ENCODE measurements at regions not wholly inside any gene's neighbourhood (a gene's known extent, or its start where the extent isn't known, plus 50 kb on each side); places are given as distances from the start of the nearest gene placed in this dataset.

GRCh38 chr10:107391901-107392300 is 227.4 kb upstream of the SORCS1 start:
- H3K27ac Mint-ChIP-seq: no peak overlapping the region
- H3K9me3 ChIP-seq (ENCODE audit: control extremely low read depth in 1 of 3, control insufficient read depth in 2 of 3, insufficient read depth in 1 of 3, low read length in 2 of 3): no peaks in the 10 kb centered on the region
- H2AFZ ChIP-seq (ENCODE audit: insufficient read depth, low read depth, low read length, poor library complexity, severe bottlenecking): no peak overlapping the region
- H3K4me1 ChIP-seq (ENCODE audit: control insufficient read depth in 2 of 2, insufficient read depth in 2 of 2, low read length in 2 of 2): no peaks in the 10 kb centered on the region
- H3K36me3 ChIP-seq (replicated peaks in 1 of 2; ENCODE audit: control extremely low read depth in 1 of 2, control insufficient read depth in 1 of 2, extremely low read depth in 1 of 2, insufficient read depth in 2 of 2, low read length in 1 of 2): no peaks in the 10 kb centered on the region
- no peak overlapping the region for H3K4me2 ChIP-seq (replicated peaks; ENCODE audit: low read depth, low read length, poor library complexity, severe bottlenecking)
- H3K9ac ChIP-seq (ENCODE audit: low read length): no peak overlapping the region
- WGBS (ENCODE audit: insufficient coverage): no CpG with 5 or more reads among the region's 4 CpGs
- TF ChIP-seq EZH2 (IDR thresholded peaks at IDR 0.05; ENCODE audit: borderline replicate concordance, insufficient read depth, low read depth, low read length, poor library complexity, severe bottlenecking) (no peak), CTCF (IDR thresholded peaks at IDR 0.05) (no peak)
- DNase-seq (no peak), ATAC-seq (ENCODE audit: low read depth) (no peak)
- H3K4me3 Mint-ChIP-seq: no peak overlapping the region
- ChIA-PET POLR2A (no interaction called here), CTCF (no interaction called here)
- H3K27me3 ChIP-seq (replicated peaks in 1 of 4; ENCODE audit: control extremely low read depth in 1 of 4, control insufficient read depth in 3 of 4, insufficient read depth in 4 of 4, low read length in 3 of 4): no peaks in the 10 kb centered on the region
- H4K20me1 ChIP-seq (ENCODE audit: control insufficient read depth, insufficient read depth, low read length, poor library complexity, severe bottlenecking): no peaks in the 10 kb centered on the region
- H3K4me1 Mint-ChIP-seq: no peaks in the 10 kb centered on the region
- H3K27me3 Mint-ChIP-seq: no peaks in the 10 kb centered on the region
- H3K9me3 Mint-ChIP-seq (ENCODE audit: insufficient read depth): no peaks in the 10 kb centered on the region
- H3K79me2 ChIP-seq (ENCODE audit: control insufficient read depth, insufficient read depth, low read length): no peaks in the 10 kb centered on the region
- H3K4me3 ChIP-seq (ENCODE audit: control extremely low read depth in 1 of 5, extremely low read depth in 1 of 5, insufficient read depth in 1 of 5, low read depth in 2 of 5, low read length in 4 of 5): no peak overlapping the region
- no peak overlapping the region for H3K27ac ChIP-seq (ENCODE audit: low read length in 2 of 2)
- intact Hi-C loops (cut with micrococcal nuclease): no loop called here

GRCh38 chr10:107390563-107390962 is 226.1 kb upstream of the SORCS1 start:
- Mint-ChIP-seq H3K9me3 (ENCODE audit: insufficient read depth) (peaks cover 3% of the 10 kb centered on the region), H3K27ac (no peak overlapping the region), H3K27me3 (no peaks in the 10 kb centered on the region), H3K4me3 (no peak overlapping the region), H3K4me1 (no peaks in the 10 kb centered on the region)
- Histone ChIP-seq H3K36me3 (replicated peaks in 1 of 2; ENCODE audit: control extremely low read depth in 1 of 2, control insufficient read depth in 1 of 2, extremely low read depth in 1 of 2, insufficient read depth in 2 of 2, low read length in 1 of 2) (no peaks in the 10 kb centered on the region), H3K79me2 (ENCODE audit: control insufficient read depth, insufficient read depth, low read length) (no peaks in the 10 kb centered on the region), H3K27ac (ENCODE audit: low read length in 2 of 2) (no peak overlapping the region), H3K4me3 (ENCODE audit: control extremely low read depth in 1 of 5, extremely low read depth in 1 of 5, insufficient read depth in 1 of 5, low read depth in 2 of 5, low read length in 4 of 5) (no peak overlapping the region), H4K20me1 (ENCODE audit: control insufficient read depth, insufficient read depth, low read length, poor library complexity, severe bottlenecking) (no peaks in the 10 kb centered on the region), H3K4me1 (ENCODE audit: control insufficient read depth in 2 of 2, insufficient read depth in 2 of 2, low read length in 2 of 2) (no peaks in the 10 kb centered on the region), H3K4me2 (replicated peaks; ENCODE audit: low read depth, low read length, poor library complexity, severe bottlenecking) (no peak overlapping the region), H2AFZ (ENCODE audit: insufficient read depth, low read depth, low read length, poor library complexity, severe bottlenecking) (no peak overlapping the region), H3K27me3 (replicated peaks in 1 of 4; ENCODE audit: control extremely low read depth in 1 of 4, control insufficient read depth in 3 of 4, insufficient read depth in 4 of 4, low read length in 3 of 4) (no peaks in the 10 kb centered on the region), H3K9ac (ENCODE audit: low read length) (no peak overlapping the region), H3K9me3 (ENCODE audit: control extremely low read depth in 1 of 3, control insufficient read depth in 2 of 3, insufficient read depth in 1 of 3, low read length in 2 of 3) (no peaks in the 10 kb centered on the region)
- no peak for DNase-seq
- no peak for ATAC-seq (ENCODE audit: low read depth)
- ChIA-PET CTCF (no interaction called here), POLR2A (no interaction called here)
- intact Hi-C loops (cut with micrococcal nuclease): no loop called here
- no CpG with 5 or more reads among the region's 1 CpG for WGBS (ENCODE audit: insufficient coverage)
- TF ChIP-seq CTCF (IDR thresholded peaks at IDR 0.05): no peak
- no peak for TF ChIP-seq EZH2 (IDR thresholded peaks at IDR 0.05; ENCODE audit: borderline replicate concordance, insufficient read depth, low read depth, low read length, poor library complexity, severe bottlenecking)

All from B cell (primary cell).